ENCODE measurements at regions not wholly inside any gene's neighbourhood (a gene's known extent, or its start where the extent isn't known, plus 50 kb on each side); places are given as distances from the start of the nearest gene placed in this dataset.

DNA sequence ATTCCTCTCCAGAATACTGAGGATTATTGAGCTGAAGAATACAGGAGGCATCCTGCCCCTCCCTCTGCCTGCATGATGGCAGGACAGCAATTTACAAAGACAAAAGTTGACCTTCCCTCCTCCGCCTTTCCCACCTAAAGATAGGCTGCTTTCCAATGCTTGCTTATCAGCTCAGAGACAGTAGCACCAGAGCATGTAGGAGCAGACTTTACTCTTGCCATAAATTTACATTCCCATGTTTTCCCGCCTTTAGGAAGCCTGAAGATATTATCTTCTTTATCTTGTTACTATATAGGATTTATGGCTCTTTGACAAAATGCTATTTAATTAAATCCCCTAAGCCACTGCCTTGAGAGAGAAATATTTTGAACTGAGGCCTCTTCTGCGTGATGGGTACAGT, 135.6 kb upstream of the HNMT start (continued):
- no peak for TF ChIP-seq NFE2L2 (IDR thresholded peaks at IDR 0.05; ENCODE audit: low read depth, low read length)
- TF ChIP-seq SMC3 (IDR thresholded peaks at IDR 0.05; ENCODE audit: low read depth, low read length) = no peak
- TF ChIP-seq MAFK (IDR thresholded peaks at IDR 0.05; ENCODE audit: low read depth, low read length) = no peak
- TF ChIP-seq RAD21 (IDR thresholded peaks at IDR 0.05; ENCODE audit: low read length) = no peak

DNA sequence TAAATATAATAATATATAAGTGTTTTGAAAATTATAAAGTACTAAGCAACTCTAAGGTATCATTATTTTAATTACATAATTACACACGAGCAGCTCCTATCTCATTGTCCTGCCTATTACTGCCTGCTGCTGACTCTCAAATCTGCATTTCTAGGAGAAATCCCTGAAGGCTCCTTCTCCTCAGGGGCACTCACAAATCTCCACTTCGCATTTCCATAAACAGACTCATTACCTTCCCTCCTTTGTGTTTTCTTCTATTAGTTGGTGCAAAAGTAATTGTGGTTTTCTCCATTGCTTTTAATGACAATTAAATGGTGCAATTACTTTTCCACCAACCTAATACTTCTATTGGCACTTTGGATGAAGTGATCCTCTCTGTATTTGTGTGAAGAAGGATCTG, 135.0 kb upstream of the HNMT start:
- Histone ChIP-seq H4K5ac (ENCODE audit: low read depth, low read length) (no peak overlapping the region), H3K4ac (ENCODE audit: low read depth, low read length) (no peak overlapping the region), H3K9me3 (ENCODE audit: control insufficient read depth, insufficient read depth, low read length) (no peaks in the 10 kb centered on the region), H3K9me1 (ENCODE audit: insufficient read depth, low read length) (no peaks in the 10 kb centered on the region), H2AK9ac (replicated peaks; ENCODE audit: low read depth, low read length, poor library complexity) (no peak overlapping the region), H3K23ac (ENCODE audit: low read depth, low read length) (no peak overlapping the region), H4K8ac (ENCODE audit: low read depth in 2 of 2, low read length in 2 of 2) (no peak overlapping the region), H2AFZ (replicated peaks; ENCODE audit: low read length, poor library complexity) (no peak overlapping the region), H3K18ac (ENCODE audit: low read depth, low read length) (no peak overlapping the region), H3K27ac (ENCODE audit: insufficient read depth, low read length) (no peak overlapping the region), H3K9ac (ENCODE audit: low read depth, low read length) (no peak overlapping the region), H3K4me3 (ENCODE audit: insufficient read depth, low read depth, low read length) (no peak overlapping the region), H2AK5ac (ENCODE audit: low read depth, low read length) (no peak overlapping the region), H2BK5ac (ENCODE audit: low read depth, low read length, poor library complexity, severe bottlenecking) (no peak overlapping the region), H3K4me1 (ENCODE audit: control insufficient read depth, insufficient read depth, low read length) (no peaks in the 10 kb centered on the region), H3K27me3 (ENCODE audit: control insufficient read depth, insufficient read depth, low read length) (no peaks in the 10 kb centered on the region), H2BK20ac (ENCODE audit: low read depth, low read length) (no peak overlapping the region), H3K14ac (replicated peaks; ENCODE audit: low read depth, low read length) (no peak overlapping the region), H2BK15ac (ENCODE audit: low read depth, low read length) (no peak overlapping the region), H4K91ac (ENCODE audit: insufficient read depth, low read depth, low read length) (no peak overlapping the region), H3K4me2 (ENCODE audit: low read depth, low read length) (no peak overlapping the region), H3K56ac (ENCODE audit: extremely low read depth, insufficient read depth, low read length) (no peak overlapping the region), H4K20me1 (ENCODE audit: insufficient read depth, low read length) (no peaks in the 10 kb centered on the region), H2BK120ac (ENCODE audit: low read depth, low read length) (no peak overlapping the region), H3K36me3 (ENCODE audit: control insufficient read depth, insufficient read depth, low read length) (no peaks in the 10 kb centered on the region), H3K79me1 (ENCODE audit: low read depth in 1 of 2, low read length in 2 of 2) (no peaks in the 10 kb centered on the region)
- intact Hi-C loops (cut with micrococcal nuclease) = no loop called here
- TF ChIP-seq BHLHE40 (IDR thresholded peaks at IDR 0.05; ENCODE audit: low read depth, low read length) (no peak), CHD1 (IDR thresholded peaks at IDR 0.05; ENCODE audit: low read depth, low read length) (no peak), RCOR1 (IDR thresholded peaks at IDR 0.05; ENCODE audit: insufficient replicate concordance, low read length) (no peak), MXI1 (IDR thresholded peaks at IDR 0.05; ENCODE audit: borderline replicate concordance, low read depth, low read length) (no peak), NFE2L2 (IDR thresholded peaks at IDR 0.05; ENCODE audit: low read depth, low read length) (no peak), CEBPB (IDR thresholded peaks at IDR 0.05; ENCODE audit: low read depth, low read length) (no peak), RAD21 (IDR thresholded peaks at IDR 0.05; ENCODE audit: low read length) (no peak), FOS (IDR thresholded peaks at IDR 0.05; ENCODE audit: low read depth, low read length) (no peak), MAFK (IDR thresholded peaks at IDR 0.05; ENCODE audit: low read depth, low read length) (no peak), SMC3 (IDR thresholded peaks at IDR 0.05; ENCODE audit: low read depth, low read length) (no peak)
- TF ChIP-seq, protein P1, sequence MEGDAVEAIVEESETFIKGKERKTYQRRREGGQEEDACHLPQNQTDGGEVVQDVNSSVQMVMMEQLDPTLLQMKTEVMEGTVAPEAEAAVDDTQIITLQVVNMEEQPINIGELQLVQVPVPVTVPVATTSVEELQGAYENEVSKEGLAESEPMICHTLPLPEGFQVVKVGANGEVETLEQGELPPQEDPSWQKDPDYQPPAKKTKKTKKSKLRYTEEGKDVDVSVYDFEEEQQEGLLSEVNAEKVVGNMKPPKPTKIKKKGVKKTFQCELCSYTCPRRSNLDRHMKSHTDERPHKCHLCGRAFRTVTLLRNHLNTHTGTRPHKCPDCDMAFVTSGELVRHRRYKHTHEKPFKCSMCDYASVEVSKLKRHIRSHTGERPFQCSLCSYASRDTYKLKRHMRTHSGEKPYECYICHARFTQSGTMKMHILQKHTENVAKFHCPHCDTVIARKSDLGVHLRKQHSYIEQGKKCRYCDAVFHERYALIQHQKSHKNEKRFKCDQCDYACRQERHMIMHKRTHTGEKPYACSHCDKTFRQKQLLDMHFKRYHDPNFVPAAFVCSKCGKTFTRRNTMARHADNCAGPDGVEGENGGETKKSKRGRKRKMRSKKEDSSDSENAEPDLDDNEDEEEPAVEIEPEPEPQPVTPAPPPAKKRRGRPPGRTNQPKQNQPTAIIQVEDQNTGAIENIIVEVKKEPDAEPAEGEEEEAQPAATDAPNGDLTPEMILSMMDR (conservative IDR thresholded peaks at IDR 0.05; ENCODE audit: low read depth, low read length) = no peak
- TF ChIP-seq, protein P2, sequence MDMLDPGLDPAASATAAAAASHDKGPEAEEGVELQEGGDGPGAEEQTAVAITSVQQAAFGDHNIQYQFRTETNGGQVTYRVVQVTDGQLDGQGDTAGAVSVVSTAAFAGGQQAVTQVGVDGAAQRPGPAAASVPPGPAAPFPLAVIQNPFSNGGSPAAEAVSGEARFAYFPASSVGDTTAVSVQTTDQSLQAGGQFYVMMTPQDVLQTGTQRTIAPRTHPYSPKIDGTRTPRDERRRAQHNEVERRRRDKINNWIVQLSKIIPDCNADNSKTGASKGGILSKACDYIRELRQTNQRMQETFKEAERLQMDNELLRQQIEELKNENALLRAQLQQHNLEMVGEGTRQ (IDR thresholded peaks at IDR 0.05; ENCODE audit: low read depth, low read length) = no peak
- in situ Hi-C loops (cut with MboI; ENCODE audit: low sequenced_read_pairs) = loop anchor here (25.0 kb wide), 1 partner anchor 1917 kb away; no protein-coding TSS in a partner anchor
- no peak for DNase-seq
- 0% methylated on average over 1 of the region's 2 CpGs; no CpG with 5 or more reads in 1 of the 2 experiments for WGBS, 2 experiments (ENCODE audit: extremely low coverage in 2 of 2, insufficient read length in 1 of 2)
- dilution Hi-C loops (cut with HindIII; ENCODE audit: low sequenced_read_pairs, unreplicated experiment) = no loop called here
- POLR2A ChIA-PET (ENCODE audit: unreplicated experiment) = no interaction called here
- no TSS peak for BruUV-seq (replicated peaks)
- CTCF ChIA-PET = no interaction called here
- ATAC-seq (ENCODE audit: low read depth) = no peak

Measured in IMR-90 (cell line).